GM21367 (cell line): ENCODE measurements at regions not wholly inside any gene's neighbourhood (a gene's known extent, or its start where the extent isn't known, plus 50 kb on each side); places are given as distances from the start of the nearest gene placed in this dataset.
"Not testable (repeated sequence)": the region's sequence is repeated elsewhere in the genome, so short reads cannot be mapped to it uniquely, and the experiment has no call there.

Experiments
- ATAC-seq: cut with Tn5 transposase; IDR thresholded peaks from one replicate; pipeline ENCODE4 v1.9.1; 2021; ENCODE audit not compliant: unreplicated experiment

DNA sequence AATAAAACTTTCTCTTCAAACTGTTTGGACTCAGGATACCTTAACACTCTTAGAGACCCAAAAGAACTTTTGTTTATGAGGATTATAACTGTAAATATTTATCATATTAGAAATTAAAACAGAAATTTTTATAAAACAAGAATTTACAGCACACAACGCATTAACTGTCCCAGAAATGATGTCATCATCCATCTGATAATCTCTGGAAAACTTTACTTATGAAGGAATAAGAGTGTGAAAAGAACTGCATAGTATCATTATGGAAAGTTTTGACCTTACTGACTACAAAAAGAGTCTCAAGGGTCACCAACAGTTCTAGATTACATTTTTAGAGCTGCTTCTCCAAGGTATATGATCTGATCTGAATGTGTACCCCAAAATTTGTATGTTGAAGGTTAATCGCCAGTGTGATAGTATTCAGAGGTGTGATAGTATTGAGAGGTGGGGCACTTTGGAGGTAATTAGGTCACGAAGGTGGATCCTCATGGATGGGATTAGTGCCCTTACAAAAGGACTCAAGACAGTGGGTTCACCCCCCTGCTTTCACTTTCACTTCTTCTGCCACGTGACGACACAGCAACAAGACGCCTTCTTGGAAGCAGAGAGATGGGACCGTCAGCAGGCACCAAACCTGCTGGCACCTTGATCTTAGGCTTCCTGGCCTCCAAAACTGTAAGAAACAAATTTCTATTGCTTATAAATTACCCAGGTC lies 95.7 kb upstream of the NR5A2 start:
- ATAC-seq: no peak

DNA sequence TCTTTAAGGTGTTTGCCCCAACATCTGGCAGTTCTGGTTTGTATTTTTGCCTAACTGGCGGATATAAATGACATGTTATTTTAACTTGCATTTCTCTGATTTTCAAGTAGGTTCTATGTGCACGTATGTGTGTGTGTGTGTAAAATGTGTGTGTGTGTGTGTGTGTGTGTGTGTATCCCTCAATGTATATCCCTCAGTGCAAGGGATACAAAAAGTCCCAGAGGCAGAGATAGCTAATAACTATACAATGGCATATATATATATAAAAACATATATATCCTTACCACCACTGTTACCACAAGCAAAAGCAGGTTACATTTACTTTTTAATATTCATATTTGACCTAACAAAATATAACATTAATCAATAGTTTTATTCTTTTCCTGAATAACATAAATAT lies 95.0 kb upstream of the NR5A2 start:
- no peak for ATAC-seq

DNA sequence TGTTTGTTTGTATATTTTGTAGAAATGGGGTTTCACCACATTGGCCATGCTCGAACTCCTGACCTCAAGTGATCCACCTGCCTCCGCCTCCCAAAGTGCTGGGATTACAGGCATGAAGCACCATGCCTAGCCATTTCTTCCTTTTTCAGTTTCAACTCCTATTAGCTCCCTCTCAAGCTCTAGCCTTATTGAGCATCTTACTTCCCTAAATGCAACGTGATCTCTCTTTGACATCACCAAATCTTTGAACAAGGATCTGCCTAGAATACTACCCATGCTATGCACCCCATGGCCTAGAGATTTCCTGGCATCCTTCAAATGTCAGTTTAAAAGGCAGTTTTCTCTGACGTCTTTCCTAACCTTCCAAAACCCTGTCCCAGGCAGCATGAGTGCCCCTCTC lies 91.1 kb upstream of the NR5A2 start:
- no peak for ATAC-seq

DNA sequence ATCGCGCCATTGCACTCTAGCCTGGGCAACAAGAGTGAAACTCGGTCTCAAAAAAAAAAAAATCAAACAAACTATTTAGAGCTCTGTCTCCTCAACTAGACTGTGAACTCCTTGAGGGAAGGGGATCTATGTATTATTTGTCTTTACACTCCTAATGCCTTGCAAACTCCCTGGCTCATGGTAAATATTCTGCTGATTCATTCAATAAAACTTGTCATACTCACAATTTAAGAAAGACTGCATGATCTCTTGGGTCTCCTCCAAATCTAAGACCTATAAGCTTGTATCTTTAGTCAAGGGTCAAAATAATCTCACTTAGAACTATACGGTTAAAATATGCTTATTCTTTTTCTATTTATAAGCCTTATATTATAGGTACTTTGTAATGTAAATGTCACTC lies 90.3 kb upstream of the NR5A2 start:
- ATAC-seq: no peak

DNA sequence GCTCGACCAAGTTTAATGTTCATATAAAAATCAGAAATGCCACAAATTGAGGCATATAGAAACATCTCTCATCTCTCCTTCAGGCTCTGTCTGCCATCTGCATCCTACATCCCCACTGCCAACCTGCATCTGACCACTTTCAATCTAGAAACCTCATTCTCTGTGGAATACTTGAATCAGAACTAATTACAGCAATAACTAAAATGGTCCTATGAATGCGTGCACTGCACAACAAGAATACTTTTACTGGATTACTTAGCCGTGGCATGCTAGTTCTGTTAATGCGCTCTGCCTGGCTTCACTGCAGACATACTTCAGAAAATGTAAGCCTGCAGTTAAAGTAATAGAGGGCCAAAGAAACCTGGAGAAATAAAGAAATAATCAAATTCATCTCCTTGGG lies 89.8 kb upstream of the NR5A2 start:
- ATAC-seq: no peak

DNA sequence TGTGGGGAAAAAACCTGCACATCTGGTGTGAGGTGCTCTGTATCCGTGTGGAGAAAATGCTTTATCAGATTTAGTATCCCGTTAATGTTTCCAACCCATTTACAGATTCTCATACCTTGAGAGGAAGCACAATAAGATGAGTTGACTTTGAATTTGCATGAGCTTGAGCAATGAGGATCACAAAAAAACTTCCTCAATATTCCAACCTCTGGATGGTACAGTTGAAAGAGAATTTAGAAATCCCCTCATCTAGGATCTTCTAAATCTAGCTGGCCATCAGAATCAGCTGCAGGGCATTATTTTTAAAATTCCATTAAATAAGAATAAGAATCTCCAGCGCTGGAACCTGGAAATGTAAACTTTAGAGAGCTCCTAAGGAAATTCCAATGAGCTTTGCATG lies 82.5 kb upstream of the NR5A2 start:
- no peak for ATAC-seq

DNA sequence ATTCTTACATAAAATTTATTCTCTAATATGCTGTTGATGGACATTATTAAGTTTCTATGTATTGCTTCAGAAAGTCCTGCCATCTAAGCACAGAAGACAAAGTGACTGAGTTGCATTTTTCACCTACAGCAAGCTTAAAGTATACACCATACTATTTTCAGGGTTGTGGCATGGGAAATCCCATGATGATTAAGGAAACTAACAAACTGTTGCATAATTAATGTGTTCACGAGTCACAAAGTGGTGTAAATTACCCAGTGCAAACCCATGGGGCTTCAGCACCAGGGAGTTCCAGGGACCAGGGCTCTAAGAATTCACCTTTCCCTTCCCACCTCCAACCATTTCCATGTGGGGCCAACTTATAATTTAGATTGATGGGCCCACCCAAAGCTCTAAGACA lies 81.9 kb upstream of the NR5A2 start:
- no peak for ATAC-seq

DNA sequence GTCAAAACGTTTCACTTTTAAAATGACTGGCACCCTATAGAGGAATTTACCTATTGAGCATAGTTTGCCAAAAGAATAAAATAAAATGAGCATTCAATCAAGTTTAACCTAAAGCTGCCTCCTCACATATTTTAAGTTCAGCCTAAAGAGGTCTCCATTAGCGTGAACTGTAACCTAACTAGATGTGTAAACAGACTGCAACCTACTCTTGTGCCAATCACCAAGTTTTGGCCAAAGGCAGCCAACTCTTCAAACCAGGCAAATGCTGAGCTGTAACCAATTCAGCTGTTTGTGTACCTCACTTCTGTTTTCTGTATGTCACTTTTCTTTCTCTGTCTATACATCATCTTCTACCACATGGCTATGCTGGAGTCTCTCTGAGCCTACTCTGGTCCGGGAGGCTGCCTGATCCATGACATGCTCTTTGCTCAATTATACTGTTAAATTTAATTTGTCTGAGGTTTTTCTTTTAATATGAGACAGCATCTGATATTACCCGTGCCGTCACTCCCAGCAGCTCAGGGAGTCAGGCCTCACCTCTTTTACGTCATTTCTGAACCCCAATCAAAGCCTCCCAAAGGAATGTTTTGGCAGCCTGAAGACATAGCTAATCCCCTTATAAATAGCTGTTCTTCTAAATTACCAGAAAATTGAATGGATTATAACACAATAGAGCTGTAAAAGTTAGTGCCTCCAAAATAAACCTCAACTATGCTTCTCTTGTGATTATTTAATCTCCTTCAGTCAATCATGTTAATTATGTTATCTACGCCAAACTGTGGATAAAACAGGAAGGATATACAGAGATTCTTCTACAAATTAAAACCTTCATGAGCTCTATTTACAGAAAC lies 81.0 kb upstream of the NR5A2 start:
- no peak for ATAC-seq

DNA sequence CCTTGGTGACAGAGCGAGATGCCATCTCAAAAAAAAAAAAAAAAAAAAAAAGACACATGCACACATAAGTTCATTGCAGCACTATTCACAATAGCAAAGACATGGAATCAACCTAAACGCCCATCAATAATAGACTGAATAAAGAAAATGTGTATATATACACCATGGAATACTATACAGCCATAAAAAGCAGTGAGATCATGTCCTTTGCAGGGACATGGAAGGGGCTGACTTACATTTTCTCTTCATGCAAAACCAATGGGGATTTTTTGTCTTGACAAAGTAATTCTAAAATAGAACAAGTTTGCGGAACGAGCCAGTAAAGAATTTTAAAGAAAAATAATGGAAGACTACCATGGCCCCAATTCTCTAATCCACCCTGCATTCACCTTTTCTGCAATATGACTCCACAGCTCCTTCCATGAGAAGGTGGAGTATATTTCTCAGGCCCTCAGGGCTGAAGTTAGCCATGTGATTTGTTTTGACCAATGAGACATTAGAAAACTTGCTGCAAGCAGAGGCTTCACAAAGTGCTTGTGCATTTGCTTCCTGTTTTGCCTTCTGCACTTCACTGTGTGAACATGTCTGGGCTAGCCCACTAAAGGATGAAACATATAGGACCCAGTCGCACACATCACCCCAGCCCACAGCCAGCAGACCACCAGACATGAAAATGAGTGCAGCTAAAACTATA lies 78.8 kb upstream of the NR5A2 start:
- peak; percentile 51 for ATAC-seq

DNA sequence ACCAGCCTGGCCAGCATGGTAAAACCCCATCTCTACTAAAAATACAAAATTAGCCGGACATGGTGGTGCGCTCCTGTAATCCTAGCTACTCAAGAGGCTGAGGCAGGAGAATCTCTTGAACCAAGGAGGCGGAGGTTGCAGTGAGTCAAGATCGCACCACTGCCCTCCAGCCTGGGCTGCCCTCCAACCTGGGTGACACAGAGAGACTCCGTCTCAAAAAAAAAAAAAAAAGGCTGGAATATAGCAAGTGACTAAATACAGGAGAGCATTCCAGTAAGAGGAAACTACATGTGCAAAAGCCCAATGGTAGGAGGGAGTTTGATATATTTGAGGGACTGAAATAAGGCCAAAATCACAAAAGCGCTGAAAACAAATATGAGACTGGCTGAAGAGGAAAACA lies 76.5 kb upstream of the NR5A2 start:
- not testable (repeated sequence) for ATAC-seq

DNA sequence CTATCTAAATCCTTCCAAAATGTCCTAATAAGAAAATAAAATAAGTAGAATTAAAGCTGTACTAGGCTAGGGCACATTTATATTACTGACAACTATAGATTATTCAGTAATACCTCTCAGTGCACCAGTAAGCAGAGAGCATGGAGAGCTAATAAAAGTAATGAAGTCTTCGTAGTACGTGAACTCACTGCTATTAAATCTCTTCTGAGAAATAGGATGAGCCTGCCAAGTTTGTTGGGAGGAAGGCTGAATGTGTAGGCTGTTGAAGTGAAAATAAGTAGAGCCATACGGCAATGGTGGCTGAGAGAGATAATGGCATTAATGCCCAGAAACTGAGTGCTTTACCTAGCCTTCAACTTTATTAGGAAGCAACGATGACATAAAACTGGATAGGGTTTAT lies 73.9 kb upstream of the NR5A2 start:
- ATAC-seq: no peak

DNA sequence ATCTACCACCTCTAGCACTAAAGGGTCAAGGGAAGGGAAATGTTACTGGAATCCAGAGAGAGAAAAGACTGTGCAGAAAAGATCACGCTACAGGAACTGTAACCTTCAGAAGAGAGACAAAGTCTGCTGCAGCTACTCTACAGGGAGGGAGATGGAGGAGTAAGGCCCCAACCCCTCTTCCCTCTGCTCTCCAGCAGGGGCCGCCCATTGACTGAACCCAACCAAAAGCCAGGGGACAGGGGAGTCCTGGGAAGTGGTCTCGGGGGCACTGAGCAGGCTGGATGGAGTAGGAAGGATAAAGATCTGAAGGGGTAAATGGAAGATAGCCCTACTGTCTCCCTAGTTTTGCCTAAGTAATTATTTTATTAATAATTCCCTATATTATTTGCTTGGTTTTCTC lies 72.8 kb upstream of the NR5A2 start:
- ATAC-seq: no peak

DNA sequence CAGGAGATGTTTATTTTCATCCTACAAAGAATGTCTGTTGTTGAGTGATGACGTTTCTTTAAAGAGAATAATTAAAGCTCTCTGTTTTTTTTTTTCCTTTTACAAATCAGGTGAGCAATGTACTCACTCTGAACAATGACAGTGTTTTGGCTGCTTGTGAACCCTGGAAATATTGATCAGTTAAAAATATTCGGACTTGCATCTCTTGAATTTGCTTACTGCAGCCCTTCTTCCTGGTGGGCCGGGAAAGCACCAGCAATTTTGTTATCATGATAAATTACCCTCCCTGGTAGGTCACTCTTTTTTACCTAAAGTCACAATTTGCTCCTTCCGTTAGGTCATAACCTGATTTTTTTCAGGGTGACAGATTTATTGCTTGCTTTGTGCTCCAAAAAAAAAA lies 72.3 kb upstream of the NR5A2 start:
- no peak for ATAC-seq

DNA sequence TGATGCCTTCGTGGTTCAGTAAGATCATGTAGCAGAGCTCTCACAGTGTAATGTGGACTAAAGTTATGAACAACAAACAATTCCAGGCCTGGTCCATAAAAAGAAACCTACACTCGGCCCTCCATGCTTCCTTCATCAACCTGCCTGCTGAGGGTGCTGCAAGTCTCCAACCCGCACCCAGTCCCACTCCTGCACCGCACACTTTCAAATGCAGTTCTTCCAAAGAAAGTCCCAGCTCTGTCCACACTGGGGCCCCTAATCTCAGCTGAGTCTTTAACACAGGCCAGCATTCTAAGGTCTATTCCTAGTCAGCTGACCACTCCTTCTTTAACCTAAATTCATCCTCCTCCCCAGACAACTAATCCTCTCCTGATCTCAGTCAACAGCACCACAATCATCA lies 71.5 kb upstream of the NR5A2 start:
- no peak for ATAC-seq

DNA sequence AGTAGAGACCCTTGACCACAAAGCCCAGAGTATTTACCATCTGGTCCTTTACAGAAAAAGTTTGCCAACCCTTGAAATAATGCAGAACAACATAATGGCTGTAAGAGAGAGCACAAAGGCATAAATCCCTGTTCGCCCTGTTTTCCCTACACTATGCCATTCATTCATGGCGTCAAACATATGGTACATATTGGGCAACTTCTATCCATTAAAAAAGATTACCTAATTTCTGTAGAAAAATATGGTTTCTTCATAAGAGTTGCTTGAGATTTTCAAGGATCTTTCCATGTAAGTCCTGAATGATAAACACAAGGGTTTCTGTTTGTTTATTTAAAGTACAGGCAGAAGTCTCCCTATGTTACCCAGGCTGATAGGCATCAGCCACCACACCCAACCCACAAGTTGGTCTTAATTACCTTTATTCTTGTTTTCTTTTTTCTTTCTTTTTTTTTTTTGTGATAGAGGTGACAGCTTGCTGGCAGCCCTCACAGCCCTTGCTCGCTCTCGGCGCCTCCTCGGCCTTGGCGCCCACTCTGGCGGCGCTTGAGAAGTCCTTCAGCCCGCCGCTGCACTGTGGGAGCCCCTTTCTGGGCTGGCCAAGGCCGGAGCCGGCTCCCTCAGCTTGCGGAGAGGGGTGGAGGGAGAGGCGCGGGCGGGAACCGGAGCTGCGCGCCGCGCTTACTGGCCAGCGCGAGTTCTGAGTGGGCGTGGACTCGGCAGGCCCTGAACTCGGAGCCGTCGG lies 68.3 kb upstream of the NR5A2 start:
- ATAC-seq: no peak

DNA sequence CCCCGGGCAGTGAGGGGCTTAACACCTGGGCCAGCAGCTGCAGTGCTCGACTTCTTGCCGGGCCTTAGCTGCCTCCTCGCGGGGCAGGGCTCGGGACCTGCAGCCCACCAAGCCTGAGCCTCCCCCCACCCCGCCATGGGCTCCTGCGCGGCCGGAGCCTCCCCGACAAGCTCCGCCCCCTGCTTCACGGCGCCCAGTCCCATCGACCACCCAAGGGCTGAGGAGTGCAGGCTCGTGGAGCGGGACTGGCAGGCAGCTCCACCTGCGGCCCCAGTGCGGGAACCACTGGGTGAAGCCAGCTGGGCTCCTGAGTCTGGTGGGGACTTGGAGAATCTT lies 67.8 kb upstream of the NR5A2 start:
- ATAC-seq: no peak

DNA sequence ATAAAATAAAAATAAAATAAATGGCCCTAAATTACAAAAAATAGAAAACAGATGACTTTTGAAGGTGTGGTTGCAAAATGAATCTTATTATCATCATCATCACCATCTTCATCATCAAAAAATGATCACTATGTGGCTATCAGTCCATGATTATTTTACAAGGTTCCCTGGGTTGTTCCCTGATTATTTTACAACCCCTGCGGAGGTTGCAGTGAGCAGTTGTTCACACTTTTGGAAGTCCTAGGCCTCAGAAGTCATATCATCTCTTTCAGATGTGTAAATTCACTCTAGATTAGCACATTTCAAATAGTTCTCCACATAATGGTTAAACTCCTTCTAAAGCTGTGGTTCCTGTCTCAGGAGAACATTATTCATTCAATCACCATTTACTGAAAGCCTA lies 57.4 kb upstream of the NR5A2 start:
- ATAC-seq: no peak

DNA sequence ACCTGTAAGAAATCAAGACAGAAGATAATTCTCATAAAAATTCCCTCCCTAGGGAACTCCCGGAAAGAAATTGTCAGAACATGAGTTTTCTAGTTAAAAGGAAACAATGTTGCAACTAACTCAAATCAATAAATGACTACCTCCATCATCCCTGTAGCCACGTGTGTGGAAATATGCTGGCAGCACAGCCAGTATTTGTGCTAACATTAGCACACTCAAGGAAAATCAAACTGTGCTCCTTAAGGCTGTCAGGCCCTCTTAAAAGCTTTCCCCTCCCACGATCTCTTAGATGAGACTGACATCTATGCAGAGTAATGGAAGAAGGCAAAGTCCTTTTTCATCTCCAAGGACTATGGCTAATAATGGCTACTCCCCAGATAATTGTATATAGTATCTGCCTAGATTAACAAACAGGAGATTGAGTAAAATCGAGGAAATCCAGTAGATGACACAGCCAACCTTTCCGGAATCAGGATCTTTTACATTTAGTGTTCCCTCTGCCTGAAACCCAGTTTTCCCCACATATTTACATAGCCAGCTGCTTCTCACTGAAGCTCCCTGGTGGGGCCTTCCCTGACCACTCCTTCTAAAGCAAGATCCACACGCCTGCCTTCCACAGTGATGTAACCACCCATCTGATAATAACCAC lies 50.9 kb upstream of the NR5A2 start:
- no peak for ATAC-seq
